SK-N-MC (cell line): ENCODE measurements at regions not wholly inside any gene's neighbourhood (a gene's known extent, or its start where the extent isn't known, plus 50 kb on each side); places are given as distances from the start of the nearest gene placed in this dataset.
"Not testable (repeated sequence)": the region's sequence is repeated elsewhere in the genome, so short reads cannot be mapped to it uniquely, and the experiment has no call there.

Experiments
- EZH2 ChIP-seq: fragments of 200-600 bp; sonication (generic); IDR thresholded peaks from one replicate; pipeline ENCODE4 v1.6.1; 2017; ENCODE audit warnings: antibody characterized with exemption
- FOXP2 ChIP-seq: optimal IDR thresholded peaks from 2 replicates; pipeline ENCODE3; 2011; ENCODE audit warnings: mild to moderate bottlenecking, moderate library complexity; ENCODE audit not compliant: insufficient read depth; ENCODE audit errors: extremely low read length, control extremely low read depth
- POLR2AphosphoS5 ChIP-seq: IDR thresholded peaks from 2 replicates; pipeline ENCODE4 v1.6.1; 2012; ENCODE audit warnings: mild to moderate bottlenecking, low read depth, low read length, borderline replicate concordance

DNA sequence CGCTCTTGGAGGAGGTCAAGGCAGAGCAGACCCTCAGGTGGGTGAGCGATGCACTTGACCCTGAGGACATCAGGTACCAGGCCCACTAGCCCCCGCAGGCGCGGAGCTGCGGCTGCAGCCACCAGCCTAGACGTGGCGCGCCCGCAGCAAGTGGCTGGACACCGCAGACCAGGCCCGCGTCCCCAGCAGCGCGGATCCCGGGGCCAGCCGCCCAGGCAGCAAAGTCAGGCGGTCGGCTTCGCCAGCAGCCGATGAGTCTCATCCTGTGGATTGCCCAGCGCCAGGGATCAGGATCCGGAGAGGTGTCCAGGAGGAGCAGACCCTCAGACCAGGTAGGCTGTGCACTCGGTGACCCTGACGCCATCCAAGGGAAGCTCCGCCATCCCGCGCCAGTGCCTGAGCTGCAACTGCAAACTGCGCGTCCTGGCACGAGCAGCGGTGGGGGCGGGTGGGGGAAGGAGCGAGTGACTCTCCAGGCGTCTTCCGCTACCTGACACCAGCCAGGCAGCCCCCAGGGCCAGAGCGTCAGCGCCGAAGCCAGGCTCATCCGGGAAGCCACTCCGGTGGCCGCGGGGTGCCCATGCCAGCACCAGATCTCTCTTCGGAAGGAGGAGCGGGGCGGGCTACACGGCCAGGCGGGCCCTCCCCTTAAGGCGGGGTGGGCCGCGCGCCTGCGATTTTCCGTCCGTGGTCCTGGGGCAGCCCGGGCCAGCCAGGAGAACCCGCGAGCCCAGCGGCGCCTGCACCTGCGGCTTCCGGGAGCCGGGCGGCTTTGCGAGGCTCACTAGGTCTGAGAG, 92.6 kb upstream of the THOC3 start:
- not testable (repeated sequence) for TF ChIP-seq POLR2AphosphoS5, EZH2, FOXP2
